GM18511 (cell line): ENCODE measurements at regions not wholly inside any gene's neighbourhood (a gene's known extent, or its start where the extent isn't known, plus 50 kb on each side); places are given as distances from the start of the nearest gene placed in this dataset.
"Not testable (repeated sequence)": the region's sequence is repeated elsewhere in the genome, so short reads cannot be mapped to it uniquely, and the experiment has no call there.

ENCODE experiments used
- ATAC-seq: cut with Tn5 transposase; IDR thresholded peaks from one replicate; pipeline ENCODE4 v1.9.1; 2021; ENCODE audit warnings: mild to moderate bottlenecking, moderate library complexity; ENCODE audit not compliant: unreplicated experiment

DNA sequence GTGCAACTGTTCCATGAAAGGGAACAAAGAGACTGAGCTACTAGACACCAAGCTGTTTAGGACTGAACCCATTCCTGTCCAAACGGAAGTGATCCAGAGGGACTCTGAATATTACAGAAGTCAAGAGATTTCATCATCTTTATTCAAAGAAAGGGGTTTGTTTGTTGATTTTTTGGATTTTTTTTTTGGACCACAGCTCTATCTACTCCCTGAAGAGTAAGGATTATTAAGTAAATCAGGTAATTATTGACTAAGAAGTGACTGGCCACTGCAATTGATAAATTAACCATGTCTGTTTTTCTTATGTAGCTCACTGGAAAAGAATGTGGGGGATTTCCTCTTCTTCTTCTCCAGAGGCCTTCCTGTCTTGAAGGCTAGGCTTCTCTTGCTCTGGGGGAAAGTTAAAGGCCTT lies 146.6 kb upstream of the TPM1 start:
- no peak for ATAC-seq

DNA sequence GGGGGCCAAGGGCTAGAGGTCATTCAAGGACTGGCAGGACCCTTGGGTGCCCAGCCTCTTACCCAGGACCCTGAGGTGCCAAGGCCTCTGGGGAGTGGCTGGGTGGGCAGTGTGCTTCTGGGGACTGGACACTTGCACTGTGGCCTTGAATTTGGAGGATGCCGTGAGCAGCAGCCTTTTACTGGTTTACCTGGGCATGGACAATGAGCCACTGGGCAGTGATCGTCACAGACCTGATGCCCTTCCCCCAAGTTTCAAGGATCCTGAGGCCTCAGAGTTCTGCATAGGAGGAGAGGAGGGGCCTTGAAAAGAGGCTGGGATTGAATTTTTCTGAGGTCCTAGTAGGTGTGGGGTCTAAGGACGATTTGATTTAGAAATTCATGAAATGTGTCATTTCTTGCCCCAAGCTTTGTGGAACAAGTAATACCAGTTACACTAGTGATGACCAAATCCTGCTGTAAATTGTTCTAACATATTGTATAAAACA lies 146.1 kb upstream of the TPM1 start:
- no peak for ATAC-seq

DNA sequence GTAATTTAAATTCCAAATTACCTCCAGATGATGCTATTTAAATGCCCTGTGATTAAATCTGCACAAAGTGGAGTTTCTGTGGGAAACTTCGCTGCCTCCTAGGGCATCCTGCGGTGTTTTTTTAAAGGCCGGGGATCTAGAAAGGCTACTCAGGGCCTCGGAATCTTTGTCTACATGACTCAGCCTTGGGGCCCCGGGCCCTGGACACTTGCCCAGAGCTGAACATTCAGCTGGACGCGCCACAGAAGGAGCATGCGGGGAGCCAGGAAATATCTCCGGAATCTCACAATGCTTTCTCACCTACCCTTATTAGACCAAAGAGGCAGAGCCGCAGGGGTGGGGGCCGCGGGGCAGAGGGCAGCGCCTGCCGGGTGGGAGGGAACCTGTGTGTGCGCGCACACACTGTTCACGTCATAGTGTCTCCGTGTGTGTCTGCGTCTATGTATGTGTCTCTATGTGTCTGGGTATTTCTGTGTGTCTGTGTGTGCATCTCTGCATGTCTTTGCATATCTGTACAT lies 145.5 kb upstream of the TPM1 start:
- ATAC-seq, result no peak

DNA sequence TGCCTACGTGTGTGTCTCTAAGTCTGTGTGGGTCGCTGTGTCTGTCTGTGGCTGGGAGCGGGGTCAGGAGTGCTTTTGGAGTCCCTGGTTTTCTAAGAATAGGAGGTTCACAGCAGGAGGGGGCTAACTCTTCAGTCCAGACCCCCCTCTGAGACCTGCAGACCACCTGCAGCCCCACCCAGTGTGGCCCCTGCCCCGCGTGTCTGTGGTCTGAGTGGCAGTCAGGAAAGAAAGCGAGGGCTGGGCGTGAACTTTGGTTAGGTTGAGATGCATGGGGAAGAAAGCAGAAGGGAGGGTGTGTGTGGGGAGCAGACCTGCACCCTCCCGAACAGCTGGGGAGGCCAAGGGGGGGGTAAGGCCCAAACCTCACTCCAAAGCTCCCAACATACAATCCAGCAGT lies 144.9 kb upstream of the TPM1 start:
- no peak for ATAC-seq

GRCh38 chr15:62899090-62899493 lies 143.5 kb upstream of the TPM1 start:
- no peak for ATAC-seq

GRCh38 chr15:62900071-62900802 lies 142.3 kb upstream of the TPM1 start:
- no peak for ATAC-seq

GRCh38 chr15:62901087-62901486 lies 141.5 kb upstream of the TPM1 start:
- no peak for ATAC-seq

DNA sequence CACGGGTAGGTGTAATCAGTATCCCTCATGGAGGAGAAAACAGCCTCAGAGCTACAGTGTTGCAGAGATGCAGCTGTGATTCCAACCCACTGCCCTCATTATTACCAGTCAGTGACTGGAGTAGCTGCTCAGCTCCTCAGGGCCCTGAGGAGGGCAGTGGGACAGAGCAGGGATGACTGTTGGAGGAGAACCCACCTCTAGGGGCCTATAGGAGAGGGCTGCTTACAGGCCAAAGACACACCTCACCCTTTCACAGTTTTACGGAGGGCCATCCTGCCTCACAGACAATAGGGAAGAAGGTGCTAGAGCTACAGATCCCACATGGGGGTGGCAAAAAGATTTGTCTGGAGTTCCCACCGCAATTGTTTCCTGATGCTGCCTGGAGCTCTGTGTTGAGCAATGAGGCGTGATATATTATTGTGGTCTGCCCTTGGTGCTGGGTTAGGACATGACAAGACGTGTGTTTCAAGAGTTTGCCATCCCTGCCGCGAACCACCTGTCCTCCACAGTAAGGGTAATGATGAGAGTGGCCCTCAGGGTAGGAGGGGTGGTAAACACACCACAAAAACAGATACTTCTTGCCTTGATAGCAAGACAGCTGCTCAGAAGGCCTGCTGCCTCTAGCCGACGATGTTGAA lies 140.5 kb upstream of the TPM1 start:
- no peak for ATAC-seq

DNA sequence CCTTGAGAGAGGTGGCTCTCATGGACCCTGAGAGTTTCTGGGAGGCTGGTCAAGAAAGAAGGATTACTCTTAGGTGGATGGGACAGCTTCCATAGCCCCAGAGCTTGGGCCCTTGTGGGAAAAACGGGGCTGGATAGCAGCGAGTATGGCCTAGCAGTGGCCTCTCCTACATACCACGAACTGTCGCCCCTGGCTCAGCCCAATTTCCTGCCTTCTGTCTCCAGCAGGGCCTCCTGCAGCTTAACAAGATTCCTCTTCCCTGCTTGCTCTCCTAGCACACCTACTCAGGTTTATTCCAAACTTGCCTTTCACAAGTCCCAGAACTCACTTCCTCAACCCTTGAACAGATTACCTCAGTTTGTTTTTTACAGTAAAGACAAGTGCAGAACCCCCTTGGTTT lies 139.7 kb upstream of the TPM1 start:
- no peak for ATAC-seq

- no peak for ATAC-seq
These were observed 139.1 kb upstream of the TPM1 start for GRCh38 chr15:62903437-62903836.

DNA sequence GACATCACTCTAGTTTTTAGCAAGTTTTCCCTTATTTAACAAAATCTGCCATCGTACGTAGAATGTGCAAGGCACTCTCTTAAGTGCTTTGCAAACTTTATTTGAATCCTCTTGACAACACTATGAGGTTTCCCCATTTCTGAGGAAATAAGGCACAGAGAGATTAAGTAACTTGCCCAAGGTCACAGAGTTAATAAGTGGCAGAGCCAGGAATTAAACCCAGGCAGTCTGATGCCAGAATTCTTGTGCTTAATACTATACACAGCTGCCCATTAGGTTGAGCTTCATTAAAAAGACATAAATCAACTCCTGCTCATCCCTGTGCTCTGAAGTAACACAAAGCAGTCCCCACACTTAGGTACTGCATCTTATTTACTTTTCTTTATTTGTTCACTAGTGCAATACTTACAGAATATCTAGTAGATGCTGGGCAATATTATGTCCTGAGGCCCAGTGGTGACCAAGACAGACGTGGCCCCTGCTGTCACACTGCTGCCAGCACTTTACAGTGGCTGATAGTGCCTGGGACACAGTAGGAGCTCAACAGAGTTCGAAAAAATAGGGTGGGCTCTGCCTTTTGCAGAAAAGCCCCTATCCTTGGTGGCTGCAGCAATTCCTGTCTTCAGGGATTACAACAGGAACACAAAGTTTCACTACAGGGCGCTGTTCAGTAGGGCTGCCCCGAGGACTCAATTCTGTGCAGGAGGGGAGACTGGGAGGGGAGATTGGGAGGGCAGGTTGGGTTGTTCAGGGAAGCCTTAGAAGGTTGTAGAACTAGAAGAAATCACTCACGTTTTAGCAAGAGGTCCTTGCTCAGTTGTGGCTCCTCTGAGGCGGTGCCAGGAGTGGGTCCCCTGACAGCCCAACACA lies 138.3 kb upstream of the TPM1 start:
- no peak for ATAC-seq

- ATAC-seq, result no peak
These were observed 135.9 kb upstream of the TPM1 start for GRCh38 chr15:62906627-62907026.

DNA sequence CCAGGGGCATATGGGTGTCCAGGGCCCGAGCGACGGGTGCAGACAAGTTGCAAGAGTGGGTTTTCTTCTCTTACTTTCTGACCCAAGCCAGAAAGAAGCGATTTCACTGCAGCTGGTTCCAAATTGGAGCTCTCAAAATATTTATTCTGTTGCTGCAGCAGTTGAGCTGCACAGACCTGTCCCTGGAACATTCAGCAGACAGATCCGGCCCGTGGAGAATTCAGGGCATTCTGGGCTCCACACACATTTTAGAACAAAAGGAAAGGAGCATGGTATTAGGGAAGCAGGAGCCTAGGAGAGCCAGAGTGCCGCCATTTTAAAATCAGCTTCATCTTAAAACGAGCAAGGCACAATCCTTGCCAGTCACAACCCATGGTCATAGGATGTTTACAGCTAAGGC lies 135.3 kb upstream of the TPM1 start:
- no peak for ATAC-seq

DNA sequence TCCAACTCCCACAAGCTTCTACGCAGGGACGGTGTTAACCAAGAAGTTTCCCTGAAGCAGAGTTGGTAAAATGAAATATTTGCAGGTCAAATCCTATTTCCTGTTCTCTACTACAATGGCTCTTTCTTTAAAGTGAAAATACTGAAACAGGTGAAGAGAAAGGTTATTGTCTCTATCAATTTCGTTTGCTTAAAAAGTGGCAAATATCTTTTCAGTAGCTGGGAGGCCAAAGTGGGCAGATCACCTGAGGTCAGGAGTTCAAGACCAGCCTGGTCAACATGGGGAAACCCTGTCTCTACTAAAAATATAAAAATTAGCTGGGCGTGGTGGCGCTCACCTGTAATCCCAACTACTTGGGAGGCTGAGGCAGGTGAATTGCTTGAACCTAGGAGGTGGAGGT lies 134.2 kb upstream of the TPM1 start:
- ATAC-seq, result not testable (repeated sequence)

GRCh38 chr15:62909257-62909656 lies 133.3 kb upstream of the TPM1 start:
- no peak for ATAC-seq

DNA sequence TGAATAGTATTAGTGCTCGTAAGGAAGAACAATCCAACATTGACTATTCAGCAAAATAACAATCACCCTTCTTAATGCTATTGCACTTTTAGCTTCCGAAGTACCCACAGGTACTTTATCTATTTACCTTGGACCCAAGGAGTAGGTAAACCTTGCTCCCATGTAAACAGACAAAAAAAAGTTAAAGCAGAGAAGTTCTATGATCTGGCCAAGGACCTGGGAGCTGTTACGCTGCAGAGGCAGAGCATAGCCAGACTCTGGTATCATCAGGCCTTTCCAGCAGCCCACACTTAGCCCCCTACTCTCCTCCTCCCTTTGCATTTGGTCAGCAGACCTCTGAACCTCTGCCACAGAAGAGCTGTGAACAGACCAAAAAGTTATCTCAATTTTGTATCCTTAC lies 130.3 kb upstream of the TPM1 start:
- ATAC-seq, result no peak

DNA sequence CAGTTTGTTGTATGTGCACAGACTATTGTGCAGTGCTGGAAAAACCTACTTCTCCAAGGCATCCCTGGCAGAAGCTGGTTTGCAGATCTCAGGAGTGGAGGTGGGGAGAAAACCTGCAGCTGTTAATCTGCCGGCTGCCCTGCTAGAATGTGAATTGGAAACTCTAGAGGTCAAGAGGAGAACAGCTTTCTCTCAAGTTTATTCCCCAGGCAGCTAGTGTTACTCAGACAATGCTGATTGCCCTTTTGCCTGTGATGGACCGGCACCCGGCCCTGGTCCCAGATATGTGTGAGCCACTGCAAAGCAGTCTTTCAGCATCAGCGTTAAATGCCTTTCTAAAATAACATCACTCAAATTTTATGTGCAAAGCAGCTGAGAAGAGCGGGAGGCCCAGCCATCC lies 129.7 kb upstream of the TPM1 start:
- no peak for ATAC-seq

DNA sequence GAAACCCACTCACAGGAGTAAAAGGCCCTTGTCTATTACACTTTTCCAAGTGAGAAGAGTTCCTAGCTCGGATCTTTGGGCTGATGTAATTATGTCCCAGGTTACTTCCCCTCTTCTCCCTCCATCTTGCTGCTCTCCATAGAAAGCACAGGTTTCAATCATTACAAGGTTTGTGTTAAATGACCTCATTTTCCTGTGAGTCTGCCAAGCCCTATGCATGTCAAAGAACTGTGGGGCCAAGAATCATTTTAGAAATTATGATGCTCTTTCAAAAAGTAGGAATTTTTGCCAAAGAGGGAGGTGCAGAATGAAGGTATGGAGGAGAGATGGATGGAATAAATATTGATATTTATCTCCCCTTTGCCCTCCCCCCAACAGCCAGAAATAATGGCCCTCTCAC lies 129.3 kb upstream of the TPM1 start:
- no peak for ATAC-seq

GRCh38 chr15:62914461-62915079 lies 128.0 kb upstream of the TPM1 start:
- no peak for ATAC-seq

GRCh38 chr15:62920682-62921502 lies 121.7 kb upstream of the TPM1 start:
- ATAC-seq, result no peak
